ENCODE measurements at regions not wholly inside any gene's neighbourhood (a gene's known extent, or its start where the extent isn't known, plus 50 kb on each side); places are given as distances from the start of the nearest gene placed in this dataset.

- no peak for TF ChIP-seq NFRKB (IDR thresholded peaks at IDR 0.05; ENCODE audit: low read depth)
- TF ChIP-seq MAFK (IDR thresholded peaks at IDR 0.05; ENCODE audit: low read length) = no peak
- no peak for TF ChIP-seq POLR2A (conservative IDR thresholded peaks at IDR 0.05)
- TF ChIP-seq NONO (IDR thresholded peaks at IDR 0.05; ENCODE audit: low read depth in 2 of 2, low read length in 1 of 2) = no peak
- no peak for TF ChIP-seq HDAC6 (IDR thresholded peaks at IDR 0.05; ENCODE audit: low read depth, low read length)
- no peak for TF ChIP-seq MAZ (CRISPR knock-in tag; conservative IDR thresholded peaks at IDR 0.05 in 1 of 2, IDR thresholded peaks at IDR 0.05 in 1 of 2)
- no peak for TF ChIP-seq SRSF9 (IDR thresholded peaks at IDR 0.05; ENCODE audit: borderline replicate concordance, low read depth, low read length)
- no peak for TF ChIP-seq TCF3 (CRISPR knock-in tag; IDR thresholded peaks at IDR 0.05)
These were observed 275.5 kb downstream of the PPARGC1A start for GRCh38 chr4:23614284-23614892.

Data from K562 (cell line).